ENCODE measurements at regions not wholly inside any gene's neighbourhood (a gene's known extent, or its start where the extent isn't known, plus 50 kb on each side); places are given as distances from the start of the nearest gene placed in this dataset.

GRCh38 chr14:66115740-66116502 lies 370.2 kb upstream of the CCDC196 start:
- H3K4me2 ChIP-seq (ENCODE audit: control insufficient read depth, insufficient read depth), result no peak overlapping the region
- no peak overlapping the region for H3K9ac ChIP-seq (ENCODE audit: control insufficient read depth, insufficient read depth, low read length)
- in situ Hi-C loops (cut with MboI) (no loop called here), intact Hi-C loops (cut with micrococcal nuclease; ENCODE audit: unreplicated experiment) (no loop called here)
- WGBS (ENCODE audit: insufficient coverage, insufficient replicate concordance, low lambda C conversion rate, missing lambda C conversion rate), result 64% methylated on average over 8 of the region's 8 CpGs
- H3K27ac ChIP-seq (ENCODE audit: control insufficient read depth, insufficient read depth), result no peak overlapping the region
- BruUV-seq (replicated peaks), result no TSS peak
- ChIA-PET RAD21 (ENCODE audit: unreplicated experiment) (no interaction called here), POLR2A (no interaction called here), SMC1A (ENCODE audit: uncharacterized antibody, unreplicated experiment) (no interaction called here), CTCF (no interaction called here)
- peaks cover 0 to 1% of the 10 kb centered on the region in 2 experiments; a peak in 1 of 4 replicates for H3K27me3 ChIP-seq (replicated peaks in 1 of 2; ENCODE audit: control insufficient read depth in 2 of 2, insufficient read depth in 2 of 2, low read length in 1 of 2)
- no peaks in the 10 kb centered on the region for H4K20me1 ChIP-seq (ENCODE audit: control insufficient read depth, insufficient read depth)
- H3K9me3 ChIP-seq (replicated peaks; ENCODE audit: control insufficient read depth, insufficient read depth, low read length), result no peaks in the 10 kb centered on the region; the same call in 2 of the 3 replicates
- TF ChIP-seq RAD51 (IDR thresholded peaks at IDR 0.05) (no peak), WRNIP1 (IDR thresholded peaks at IDR 0.05; ENCODE audit: borderline replicate concordance, low read depth, low read length) (no peak), TBL1XR1 (IDR thresholded peaks at IDR 0.05; ENCODE audit: low read depth, low read length) (no peak)
- H2AFZ ChIP-seq (ENCODE audit: control insufficient read depth, low read depth, low read length), result no peak overlapping the region
- H3K79me2 ChIP-seq (ENCODE audit: control insufficient read depth, insufficient read depth, low read length), result no peaks in the 10 kb centered on the region
- FAIRE-seq, result no peak
- DNase-seq (ENCODE audit: low read depth, low spot score), result no peak
- no peak overlapping the region for H3K4me3 ChIP-seq
- ATAC-seq, result no peak
- H3K4me1 ChIP-seq (ENCODE audit: control insufficient read depth, insufficient read depth, low read length), result no peaks in the 10 kb centered on the region
- H3K36me3 ChIP-seq (ENCODE audit: control insufficient read depth in 2 of 2, insufficient read depth in 2 of 2, low read length in 1 of 2), result no peaks in the 10 kb centered on the region

- no peak overlapping the region for H3K27ac ChIP-seq (ENCODE audit: control insufficient read depth, insufficient read depth)
- FAIRE-seq (no peak), ATAC-seq (no peak), DNase-seq (ENCODE audit: low read depth, low spot score) (no peak)
- no peaks in the 10 kb centered on the region for H3K36me3 ChIP-seq (ENCODE audit: control insufficient read depth in 2 of 2, insufficient read depth in 2 of 2, low read length in 1 of 2)
- TF ChIP-seq GABPA (IDR thresholded peaks at IDR 0.05; ENCODE audit: low read depth), result no peak
- TF ChIP-seq EP300 (IDR thresholded peaks at IDR 0.05; ENCODE audit: borderline replicate concordance in 1 of 2, control insufficient read depth in 1 of 2, low read depth in 2 of 2, low read length in 2 of 2), result no peak
- no peak for TF ChIP-seq MYC (IDR thresholded peaks at IDR 0.05; ENCODE audit: insufficient read depth, insufficient read length, insufficient replicate concordance, low read length, severe bottlenecking)
- no peak for TF ChIP-seq CBFB (IDR thresholded peaks at IDR 0.05; ENCODE audit: low read depth)
- TF ChIP-seq WRNIP1 (IDR thresholded peaks at IDR 0.05; ENCODE audit: borderline replicate concordance, low read depth, low read length), result no peak
- TF ChIP-seq ZNF384 (IDR thresholded peaks at IDR 0.05; ENCODE audit: borderline replicate concordance, low read depth, low read length), result no peak
- no peak for TF ChIP-seq SMARCA5 (IDR thresholded peaks at IDR 0.05)
- no peak for TF ChIP-seq MYB (IDR thresholded peaks at IDR 0.05; ENCODE audit: borderline replicate concordance, low read depth, low read length)
- no peak for TF ChIP-seq TARDBP (IDR thresholded peaks at IDR 0.05; ENCODE audit: borderline replicate concordance)
- no peak for TF ChIP-seq KDM1A (IDR thresholded peaks at IDR 0.05; ENCODE audit: borderline replicate concordance)
- TF ChIP-seq POU2F2 (IDR thresholded peaks at IDR 0.05; ENCODE audit: borderline replicate concordance, low read depth, low read length), result no peak
- no peak for TF ChIP-seq HDAC2 (IDR thresholded peaks at IDR 0.05)
- no peak for TF ChIP-seq SREBF1 (IDR thresholded peaks at IDR 0.05; ENCODE audit: low read length)
- no peak for TF ChIP-seq DPF2 (IDR thresholded peaks at IDR 0.05)
- no peak for TF ChIP-seq ELK1 (IDR thresholded peaks at IDR 0.05; ENCODE audit: low read depth, low read length)
- ChIA-PET POLR2A (no interaction called here), SMC1A (ENCODE audit: uncharacterized antibody, unreplicated experiment) (no interaction called here), RAD21 (ENCODE audit: unreplicated experiment) (no interaction called here), CTCF (interaction anchor here (0.5 kb wide), 1 partner anchor 523 kb away, joined by 3 read pairs; no protein-coding TSS in a partner anchor)
- no peaks in the 10 kb centered on the region for H3K4me1 ChIP-seq (ENCODE audit: control insufficient read depth, insufficient read depth, low read length)
- no peak overlapping the region for H3K9ac ChIP-seq (ENCODE audit: control insufficient read depth, insufficient read depth, low read length)
- BruUV-seq (replicated peaks), result no TSS peak
- peaks cover 0 to 1% of the 10 kb centered on the region in 2 experiments; a peak in 1 of 4 replicates for H3K27me3 ChIP-seq (replicated peaks in 1 of 2; ENCODE audit: control insufficient read depth in 2 of 2, insufficient read depth in 2 of 2, low read length in 1 of 2)
- H4K20me1 ChIP-seq (ENCODE audit: control insufficient read depth, insufficient read depth), result no peaks in the 10 kb centered on the region
- in situ Hi-C loops (cut with MboI) (no loop called here), intact Hi-C loops (cut with micrococcal nuclease; ENCODE audit: unreplicated experiment) (no loop called here)
- H3K9me3 ChIP-seq (replicated peaks; ENCODE audit: control insufficient read depth, insufficient read depth, low read length), result no peaks in the 10 kb centered on the region; the same call in 2 of the 3 replicates
- H3K79me2 ChIP-seq (ENCODE audit: control insufficient read depth, insufficient read depth, low read length), result no peaks in the 10 kb centered on the region
- H2AFZ ChIP-seq (ENCODE audit: control insufficient read depth, low read depth, low read length), result no peak overlapping the region
- WGBS (ENCODE audit: insufficient coverage, insufficient replicate concordance, low lambda C conversion rate, missing lambda C conversion rate), result 30% methylated on average over 4 of the region's 4 CpGs
- H3K4me3 ChIP-seq, result no peak overlapping the region
- no peak overlapping the region for H3K4me2 ChIP-seq (ENCODE audit: control insufficient read depth, insufficient read depth)
Observed at GRCh38 chr14:66116732-66117131, 369.4 kb upstream of the CCDC196 start.

Data from GM12878 (cell line).